Femur (tissue), 1 donor: ENCODE measurements at regions not wholly inside any gene's neighbourhood (a gene's known extent, or its start where the extent isn't known, plus 50 kb on each side); places are given as distances from the start of the nearest gene placed in this dataset.

Experiments used
- DNase-seq: peaks from one replicate; pipeline ENCODE4 v3.0.0-alpha.2; 2017

DNA sequence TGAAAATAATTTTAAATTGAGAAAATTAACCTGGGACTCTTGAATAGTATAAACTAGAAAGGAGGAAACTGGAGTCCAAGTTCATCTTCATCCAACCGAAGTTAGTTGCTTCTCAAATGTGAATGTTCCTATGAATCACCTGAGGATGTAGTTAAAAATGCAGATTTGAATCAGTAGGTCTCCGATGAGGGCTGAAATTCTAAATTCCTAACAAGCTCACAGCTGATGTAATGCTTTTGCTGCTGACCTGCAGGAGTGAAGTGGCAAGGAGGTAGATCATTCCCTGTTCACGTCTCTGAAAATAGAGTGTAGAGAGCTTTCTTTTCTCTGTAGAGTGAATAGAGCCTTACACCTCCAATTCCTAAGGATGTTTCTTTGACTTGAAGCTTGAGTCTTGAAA lies 685.5 kb downstream of the CPS1 start:
- no peak for DNase-seq

DNA sequence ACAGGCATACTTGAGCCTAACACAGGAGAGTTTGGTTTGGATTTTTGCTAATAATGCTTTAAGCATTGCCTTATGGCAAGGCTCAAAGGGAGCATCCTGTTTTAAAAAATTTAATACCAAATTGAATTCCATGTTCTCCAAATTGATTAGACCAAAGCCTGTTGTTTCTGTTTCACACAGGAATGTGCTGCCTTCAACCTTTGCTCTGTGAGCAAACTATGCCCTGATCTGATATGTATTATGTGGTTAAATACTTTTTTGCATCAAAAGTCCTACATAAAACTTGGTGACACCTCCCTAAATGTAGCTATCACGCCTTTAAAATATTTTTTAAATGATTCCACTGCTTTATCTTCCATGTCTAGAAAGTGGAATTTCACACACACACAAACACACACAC lies 691.4 kb downstream of the CPS1 start:
- no peak for DNase-seq

DNA sequence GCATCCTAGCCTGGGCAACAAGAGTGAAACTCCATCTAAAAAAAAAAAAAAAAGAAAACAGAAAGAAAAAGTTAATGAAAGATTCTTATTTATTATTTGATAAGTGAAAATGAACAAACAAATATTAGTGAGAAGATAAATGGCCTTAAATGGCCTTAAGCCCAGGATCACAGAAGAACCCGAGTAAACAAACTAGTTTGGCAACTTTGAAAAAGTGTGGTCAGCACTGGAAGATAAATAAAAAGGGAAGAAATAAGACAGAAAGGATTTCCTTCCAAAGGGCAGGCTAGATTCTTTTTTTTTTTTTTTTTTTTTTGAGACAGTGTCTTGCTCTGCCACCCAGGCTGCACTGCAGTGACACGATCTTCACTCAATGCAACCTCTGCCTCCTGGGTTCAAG lies 692.4 kb downstream of the CPS1 start:
- DNase-seq: no peak

DNA sequence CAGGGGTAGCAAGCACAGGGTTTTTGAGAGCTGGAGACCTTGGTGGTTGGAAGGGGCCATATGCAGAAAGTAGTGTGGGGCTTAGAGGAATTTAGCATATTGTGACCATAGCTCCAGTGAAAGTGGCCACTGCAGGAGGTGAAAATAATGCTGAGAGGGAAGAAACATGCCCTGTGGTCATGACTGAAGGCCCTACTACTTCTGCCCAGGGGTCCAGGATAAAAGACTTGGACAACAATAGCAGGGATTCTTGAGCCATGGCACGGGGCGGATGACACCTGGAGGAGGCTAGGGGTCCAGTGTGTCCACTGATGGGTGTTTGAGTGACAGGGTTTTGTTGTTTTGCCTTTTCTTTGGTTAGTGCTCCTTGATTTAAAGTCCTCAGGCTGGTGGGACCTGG lies 694.6 kb downstream of the CPS1 start:
- DNase-seq: no peak

DNA sequence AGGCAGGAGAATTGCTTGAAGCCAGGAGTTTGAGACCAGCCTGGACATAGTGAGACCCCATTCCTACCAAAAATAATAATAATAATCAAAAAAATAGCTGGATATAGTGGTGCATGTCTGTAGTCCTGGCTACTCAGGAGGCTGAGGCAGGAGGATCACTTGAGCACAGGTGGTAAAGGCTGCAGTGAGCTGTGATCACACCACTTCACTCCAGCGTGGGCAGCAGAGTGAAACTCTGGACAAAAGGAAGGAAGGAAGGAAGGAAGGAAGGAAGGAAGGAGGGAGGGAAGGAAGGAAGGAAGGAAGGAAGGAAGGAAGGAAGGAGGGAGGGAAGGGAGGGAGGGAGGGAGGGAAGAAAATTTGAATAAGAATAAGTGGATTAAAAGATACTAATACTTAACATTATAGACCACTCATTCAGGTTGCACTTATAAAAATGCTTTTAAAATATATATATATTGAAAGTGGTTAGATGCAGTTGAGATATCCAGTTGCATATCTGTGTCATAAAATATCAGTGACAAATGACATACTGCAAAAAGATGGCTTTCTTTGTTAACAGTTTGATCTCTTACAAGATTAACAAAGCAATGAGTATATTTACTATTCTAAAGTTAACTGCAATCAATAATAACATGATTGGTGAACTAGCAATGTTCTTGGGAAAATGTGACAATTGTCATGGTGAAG lies 702.4 kb downstream of the CPS1 start:
- DNase-seq: no peak

DNA sequence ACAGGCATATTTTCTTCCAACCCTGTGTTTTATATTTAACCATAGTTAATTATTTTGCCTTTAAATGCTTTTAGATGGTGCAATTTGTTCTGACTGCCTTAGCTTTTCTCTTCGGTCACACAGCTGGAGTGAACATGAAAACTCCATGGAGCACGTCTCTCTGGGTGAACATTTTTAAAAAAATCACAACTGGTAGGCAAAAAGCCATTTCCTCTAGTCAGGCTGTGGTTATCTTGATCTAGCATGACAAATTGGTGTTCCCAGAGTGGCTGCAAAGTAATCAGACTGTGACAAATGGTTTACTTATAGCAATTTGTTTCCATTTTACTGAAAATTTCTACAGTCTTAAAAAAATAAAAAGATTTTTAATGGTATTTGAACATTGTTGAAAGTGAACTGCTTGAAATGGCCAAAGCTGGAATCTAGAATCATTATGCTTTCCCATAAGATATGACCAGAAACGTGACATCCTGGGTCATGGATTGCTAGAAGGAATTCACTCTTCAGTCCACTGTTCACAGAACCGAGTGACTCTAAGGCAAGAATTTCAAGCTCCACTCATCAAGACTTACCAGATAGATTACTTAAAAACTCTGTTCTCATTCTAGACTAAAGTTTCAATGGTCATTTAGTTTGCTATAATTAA lies 703.6 kb downstream of the CPS1 start:
- DNase-seq: no peak

DNA sequence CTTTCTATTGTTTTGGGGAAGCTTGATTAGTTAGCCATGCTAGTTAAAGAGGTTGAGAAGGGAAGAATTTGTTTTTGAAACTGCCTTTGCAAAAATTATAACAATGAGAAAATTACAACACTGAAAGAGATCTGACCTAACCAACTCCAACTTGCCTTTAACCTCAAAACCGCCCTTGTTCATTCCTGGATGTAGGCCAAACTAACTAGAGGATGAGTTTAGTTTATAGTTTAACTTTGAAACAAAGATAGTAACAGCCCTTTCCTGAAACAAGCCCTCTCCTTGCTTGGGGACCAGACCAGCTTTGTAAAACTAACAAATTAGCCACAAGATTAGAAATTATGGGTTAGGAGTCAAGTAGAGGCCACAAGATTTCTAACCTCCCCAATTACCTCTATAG lies 713.9 kb downstream of the CPS1 start:
- DNase-seq: no peak

DNA sequence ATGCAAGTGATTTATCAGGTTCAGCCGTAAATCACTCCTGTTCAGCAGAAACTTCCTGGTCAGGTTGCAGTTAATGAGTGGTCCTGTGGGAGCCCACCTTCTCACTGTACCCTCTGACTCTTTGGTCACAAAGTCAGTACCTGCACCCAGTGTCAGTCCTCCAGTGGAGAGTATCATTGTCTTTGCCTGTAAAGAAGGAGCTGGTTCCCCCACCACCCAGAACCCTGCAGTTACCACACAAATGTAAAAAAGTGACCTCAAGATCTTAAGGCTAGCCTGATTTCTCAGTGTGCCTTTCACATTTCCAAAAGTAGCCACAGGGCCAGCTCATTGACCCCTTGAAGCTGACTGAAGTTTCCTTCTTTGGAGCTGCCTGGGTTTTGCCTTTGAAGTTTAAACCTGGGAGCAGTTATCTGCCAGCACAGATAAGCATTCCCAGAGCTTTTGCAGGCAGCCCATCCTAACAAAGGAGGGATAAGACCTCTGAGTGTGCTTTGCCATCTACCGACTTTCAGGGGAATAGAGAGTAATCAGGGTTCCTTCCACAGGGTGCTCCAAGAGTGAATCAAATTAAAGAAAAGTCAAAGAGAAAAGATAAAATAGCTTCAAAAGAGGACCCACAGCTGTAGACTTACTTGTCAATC lies 725.2 kb downstream of the CPS1 start:
- no peak for DNase-seq

DNA sequence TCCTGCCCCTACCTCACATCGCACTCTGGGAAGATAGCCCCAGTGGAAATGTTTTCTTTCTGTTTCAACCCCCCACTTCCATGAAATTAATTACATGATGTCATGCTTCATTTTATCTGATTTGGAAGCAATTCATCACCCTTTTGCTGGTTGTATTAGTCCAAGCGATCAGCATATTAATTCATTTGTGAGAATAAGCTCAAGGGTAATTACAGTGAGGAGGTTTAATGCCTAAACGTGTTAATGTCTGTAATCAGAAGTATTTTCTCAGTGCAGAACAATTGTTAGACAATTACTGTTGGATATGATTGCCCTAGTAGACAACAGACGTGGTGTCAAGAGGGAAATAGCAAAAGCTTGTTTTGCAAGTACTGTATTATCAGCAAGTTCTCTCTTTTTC lies 746.3 kb downstream of the CPS1 start:
- no peak for DNase-seq

DNA sequence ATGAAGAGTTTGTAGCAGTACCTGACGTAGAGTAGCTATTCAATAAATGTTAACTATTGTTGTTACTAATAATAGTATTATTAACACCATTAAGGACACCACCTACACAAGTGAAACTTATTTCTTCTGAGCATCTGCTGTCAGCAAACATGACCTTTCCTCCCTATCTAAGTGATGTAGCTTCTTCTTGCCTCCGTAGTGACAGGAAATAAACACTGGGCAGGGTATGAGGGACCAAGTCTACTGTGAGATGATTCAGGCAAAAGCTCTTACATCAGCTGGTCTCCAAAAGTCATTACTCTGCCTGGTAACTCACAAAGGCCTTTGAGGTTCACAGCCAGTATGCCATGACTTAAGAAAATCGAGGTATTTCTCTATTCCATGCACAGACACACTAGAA lies 750.5 kb downstream of the CPS1 start:
- no peak for DNase-seq
